DOHH2 (cell line): ENCODE measurements at regions not wholly inside any gene's neighbourhood (a gene's known extent, or its start where the extent isn't known, plus 50 kb on each side); places are given as distances from the start of the nearest gene placed in this dataset.

Experiments used
- H3F3A ChIP-seq: fragments of 200-600 bp; sonication (generic), shearing (Covaris generic); 2 replicates; pipeline ENCODE4 v1.6.0; 2016; ENCODE audit warnings: antibody characterized with exemption, mild to moderate bottlenecking; ENCODE audit not compliant: control insufficient read depth, insufficient read depth
- H3K27ac ChIP-seq: fragments of 200-600 bp; sonication (generic); 2 replicates; pipeline ENCODE4 v1.5.1; 2014; ENCODE audit warnings: low read depth, mild to moderate bottlenecking, low read length, moderate library complexity
- H3K27me3 ChIP-seq: fragments of 200-600 bp; sonication (generic); 2 replicates; pipeline ENCODE4 v1.6.1; 2014; ENCODE audit warnings: mild to moderate bottlenecking, low read length, mixed read lengths; ENCODE audit not compliant: control insufficient read depth
- H3K36me3 ChIP-seq: fragments of 200-600 bp; sonication (generic); 2 replicates; pipeline ENCODE4 v1.6.1; 2014; ENCODE audit warnings: mild to moderate bottlenecking, low read length, moderate library complexity, mixed read lengths; ENCODE audit not compliant: control insufficient read depth
- H3K4me1 ChIP-seq: fragments of 200-600 bp; sonication (generic); 2 replicates; pipeline ENCODE4 v1.6.1; 2014; ENCODE audit warnings: mild to moderate bottlenecking, low read length, mixed read lengths; ENCODE audit not compliant: control insufficient read depth
- H3K4me2 ChIP-seq: fragments of 200-600 bp; sonication (generic); 2 replicates; pipeline ENCODE4 v1.6.0; 2014; ENCODE audit warnings: mild to moderate bottlenecking, low read length, moderate library complexity
- H3K4me3 ChIP-seq: fragments of 200-600 bp; sonication (generic); 2 replicates; pipeline ENCODE4 v1.5.1; 2014; ENCODE audit warnings: mild to moderate bottlenecking, low read length, mixed read lengths
- H3K79me2 ChIP-seq: fragments of 200-600 bp; sonication (generic); 2 replicates; pipeline ENCODE4 v1.6.1; 2014; ENCODE audit warnings: mild to moderate bottlenecking, low read length, mixed read lengths; ENCODE audit not compliant: control insufficient read depth
- H3K9me2 ChIP-seq: fragments of 200-600 bp; sonication (generic); replicated peaks from 2 replicates; pipeline ENCODE4 v1.6.1; 2014; ENCODE audit warnings: mild to moderate bottlenecking, low read length, mixed read lengths; ENCODE audit not compliant: control insufficient read depth
- H3K9me3 ChIP-seq: fragments of 200-600 bp; sonication (generic); 2 replicates; pipeline ENCODE4 v1.6.1; 2014; ENCODE audit warnings: antibody characterized with exemption, low read length, mixed read lengths; ENCODE audit not compliant: control insufficient read depth, insufficient read depth
- H4K20me1 ChIP-seq: fragments of 200-600 bp; sonication (generic); 2 replicates; pipeline ENCODE4 v1.6.0; 2014; ENCODE audit warnings: low read depth, mild to moderate bottlenecking, antibody characterized with exemption, low read length, moderate library complexity; ENCODE audit not compliant: control insufficient read depth, insufficient read depth
- EZH2phosphoT487 ChIP-seq: fragments of 200-600 bp; sonication (generic); IDR thresholded peaks from 2 replicates; pipeline ENCODE4 v1.6.1; 2017; ENCODE audit warnings: borderline replicate concordance, mild to moderate bottlenecking, antibody characterized with exemption, low read length, moderate library complexity, mixed read lengths
- TF ChIP-seq, protein P1 (sequence below): fragments of 200-600 bp; sonication (generic); IDR thresholded peaks from one replicate; pipeline ENCODE4 v1.5.1; 2014; ENCODE audit warnings: antibody characterized with exemption, mild to moderate bottlenecking, low read depth, low read length; ENCODE audit not compliant: poor library complexity, severe bottlenecking

DNA sequence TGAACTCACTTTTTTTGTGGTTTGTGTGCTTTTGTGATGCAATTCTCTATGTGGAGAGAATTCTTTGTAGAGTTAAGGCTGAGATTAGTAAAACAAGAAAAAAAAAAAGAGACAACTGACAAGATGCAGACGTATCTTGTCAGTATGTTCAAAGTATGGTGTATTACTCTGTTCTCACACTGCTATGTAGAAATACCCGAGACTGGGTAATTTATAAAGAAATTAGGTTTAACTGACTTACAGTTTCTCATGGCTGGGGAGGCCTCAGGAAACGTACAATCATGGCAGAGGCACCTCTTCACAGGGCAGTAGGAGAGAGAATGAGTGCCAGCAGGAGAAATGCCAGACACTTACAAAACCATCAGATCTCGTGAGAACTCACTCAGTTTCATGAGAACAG, 475.2 kb upstream of the CDH18 start:
- H3K4me1 ChIP-seq = no peaks in the 10 kb centered on the region
- no peaks in the 10 kb centered on the region for H3K79me2 ChIP-seq
- H3K4me2 ChIP-seq = no peak overlapping the region
- H3K9me2 ChIP-seq = no peaks in the 10 kb centered on the region
- H3K4me3 ChIP-seq = no peak overlapping the region
- TF ChIP-seq EZH2phosphoT487 = no peak
- TF ChIP-seq, protein P1, sequence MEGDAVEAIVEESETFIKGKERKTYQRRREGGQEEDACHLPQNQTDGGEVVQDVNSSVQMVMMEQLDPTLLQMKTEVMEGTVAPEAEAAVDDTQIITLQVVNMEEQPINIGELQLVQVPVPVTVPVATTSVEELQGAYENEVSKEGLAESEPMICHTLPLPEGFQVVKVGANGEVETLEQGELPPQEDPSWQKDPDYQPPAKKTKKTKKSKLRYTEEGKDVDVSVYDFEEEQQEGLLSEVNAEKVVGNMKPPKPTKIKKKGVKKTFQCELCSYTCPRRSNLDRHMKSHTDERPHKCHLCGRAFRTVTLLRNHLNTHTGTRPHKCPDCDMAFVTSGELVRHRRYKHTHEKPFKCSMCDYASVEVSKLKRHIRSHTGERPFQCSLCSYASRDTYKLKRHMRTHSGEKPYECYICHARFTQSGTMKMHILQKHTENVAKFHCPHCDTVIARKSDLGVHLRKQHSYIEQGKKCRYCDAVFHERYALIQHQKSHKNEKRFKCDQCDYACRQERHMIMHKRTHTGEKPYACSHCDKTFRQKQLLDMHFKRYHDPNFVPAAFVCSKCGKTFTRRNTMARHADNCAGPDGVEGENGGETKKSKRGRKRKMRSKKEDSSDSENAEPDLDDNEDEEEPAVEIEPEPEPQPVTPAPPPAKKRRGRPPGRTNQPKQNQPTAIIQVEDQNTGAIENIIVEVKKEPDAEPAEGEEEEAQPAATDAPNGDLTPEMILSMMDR = no peak
- no peaks in the 10 kb centered on the region for H3F3A ChIP-seq
- no peaks in the 10 kb centered on the region for H3K9me3 ChIP-seq
- H4K20me1 ChIP-seq = no peaks in the 10 kb centered on the region
- H3K27ac ChIP-seq = no peak overlapping the region
- H3K36me3 ChIP-seq = no peaks in the 10 kb centered on the region
- no peaks in the 10 kb centered on the region for H3K27me3 ChIP-seq

DNA sequence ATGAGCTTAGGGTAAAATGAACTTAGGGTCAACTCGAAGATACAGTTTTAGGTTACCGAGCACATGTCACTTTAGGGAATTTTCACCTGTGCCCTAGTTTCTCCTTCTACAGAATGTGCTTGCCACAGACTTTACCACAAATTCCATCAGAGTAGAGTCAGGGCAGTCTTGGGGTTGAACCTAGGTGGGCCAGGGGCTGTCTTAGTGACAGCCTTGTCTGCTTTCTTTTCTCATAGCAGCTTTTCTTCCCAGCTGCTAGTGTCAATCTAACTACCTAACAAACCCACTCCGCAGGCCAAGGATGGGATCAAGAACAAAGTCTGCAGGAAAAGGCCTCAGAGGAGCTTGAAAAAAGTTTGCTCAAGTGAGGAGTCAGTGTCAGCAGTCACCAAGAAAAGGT, 458.1 kb upstream of the CDH18 start:
- H3K27ac ChIP-seq = no peak overlapping the region
- H3K4me3 ChIP-seq = no peak overlapping the region
- H3K27me3 ChIP-seq = no peaks in the 10 kb centered on the region
- no peak overlapping the region for H3K4me2 ChIP-seq
- H3K79me2 ChIP-seq = no peaks in the 10 kb centered on the region
- no peaks in the 10 kb centered on the region for H3K9me3 ChIP-seq
- no peaks in the 10 kb centered on the region for H3K36me3 ChIP-seq
- no peaks in the 10 kb centered on the region for H4K20me1 ChIP-seq
- H3K9me2 ChIP-seq = no peaks in the 10 kb centered on the region
- no peak for TF ChIP-seq EZH2phosphoT487
- TF ChIP-seq, protein P1 = no peak
- no peaks in the 10 kb centered on the region for H3K4me1 ChIP-seq
- no peaks in the 10 kb centered on the region for H3F3A ChIP-seq

DNA sequence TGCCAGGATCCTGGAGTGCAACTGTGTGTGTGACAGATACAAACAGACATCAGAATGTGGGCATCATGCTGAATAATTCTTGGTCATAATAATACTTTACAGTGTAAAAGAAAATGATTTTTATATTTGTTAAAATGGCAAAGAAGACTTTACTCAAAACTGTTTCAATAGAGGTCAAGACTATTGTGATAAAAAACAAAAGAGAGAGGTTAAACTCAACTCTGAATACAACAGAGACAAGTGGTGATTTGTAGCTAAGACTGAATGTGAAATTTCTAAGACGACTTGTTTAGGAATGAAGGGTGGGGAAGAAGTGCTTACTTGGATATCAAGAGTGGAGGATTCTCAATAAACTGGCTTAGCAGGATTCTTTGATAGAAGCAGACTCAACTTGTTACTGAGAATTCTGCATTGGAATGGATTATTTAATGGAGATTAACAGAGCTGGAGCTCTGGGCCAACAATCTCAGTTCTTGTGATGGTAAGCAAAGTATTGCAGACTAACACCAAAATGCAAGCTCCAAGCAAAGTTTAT, 457.4 kb upstream of the CDH18 start:
- Histone ChIP-seq H3K9me2 (no peaks in the 10 kb centered on the region), H3K79me2 (no peaks in the 10 kb centered on the region), H3K4me2 (no peak overlapping the region), H3K4me1 (no peaks in the 10 kb centered on the region), H3K4me3 (no peak overlapping the region), H4K20me1 (no peaks in the 10 kb centered on the region), H3K9me3 (no peaks in the 10 kb centered on the region), H3K36me3 (no peaks in the 10 kb centered on the region), H3K27ac (no peak overlapping the region), H3F3A (no peaks in the 10 kb centered on the region), H3K27me3 (no peaks in the 10 kb centered on the region)
- TF ChIP-seq, protein P1 = no peak
- TF ChIP-seq EZH2phosphoT487 = no peak
